T-helper 2 cell treated with Interferon-gamma antibody and Interleukin-4, amounts not matched to agents 5 μg/mL and 100 μg/mL, for 36 hours (primary cell): ENCODE measurements at regions not wholly inside any gene's neighbourhood (a gene's known extent, or its start where the extent isn't known, plus 50 kb on each side); places are given as distances from the start of the nearest gene placed in this dataset.

Experiments used
- DNase-seq: peaks from one replicate; pipeline ENCODE4 v3.0.0; 2021; ENCODE audit warnings: low spot score
- H3K27ac Mint-ChIP-seq: one replicate; pipeline ENCODE4 v1.8.0; 2021; ENCODE audit warnings: mild to moderate bottlenecking, mixed read lengths
- H3K27me3 Mint-ChIP-seq: one replicate; pipeline ENCODE4 v1.8.0; 2021; ENCODE audit warnings: low read depth, mixed read lengths
- H3K36me3 Mint-ChIP-seq: one replicate; pipeline ENCODE4 v1.8.0; 2021; ENCODE audit warnings: low read depth, mixed read lengths
- H3K4me1 Mint-ChIP-seq: one replicate; pipeline ENCODE4 v1.8.0; 2021; ENCODE audit warnings: low read depth, mixed read lengths
- H3K4me3 Mint-ChIP-seq: one replicate; pipeline ENCODE4 v1.8.0; 2022; ENCODE audit warnings: mild to moderate bottlenecking, moderate library complexity, mixed read lengths
- H3K9me3 Mint-ChIP-seq: one replicate; pipeline ENCODE4 v1.8.0; 2021; ENCODE audit warnings: mixed read lengths

GRCh38 chr15:91622711-91623342, 230.7 kb upstream of the SLCO3A1 start:
- peaks cover 5% of the 10 kb centered on the region for H3K27me3 Mint-ChIP-seq
- DNase-seq = no peak

GRCh38 chr15:91624353-91624968, 229.0 kb upstream of the SLCO3A1 start:
- Mint-ChIP-seq H3K4me1 (no peaks in the 10 kb centered on the region), H3K9me3 (no peaks in the 10 kb centered on the region), H3K36me3 (no peaks in the 10 kb centered on the region), H3K27ac (no peak overlapping the region), H3K4me3 (no peak overlapping the region), H3K27me3 (peaks cover 5% of the 10 kb centered on the region)
- no peak for DNase-seq

More at GRCh38 chr15:91622711-91623342, 230.7 kb upstream of the SLCO3A1 start:
- Mint-ChIP-seq H3K4me3 (no peak overlapping the region), H3K36me3 (no peaks in the 10 kb centered on the region), H3K27ac (no peak overlapping the region), H3K4me1 (no peaks in the 10 kb centered on the region), H3K9me3 (no peaks in the 10 kb centered on the region)

- Mint-ChIP-seq H3K27ac (no peak overlapping the region), H3K4me3 (no peak overlapping the region), H3K27me3 (peaks cover 5% of the 10 kb centered on the region), H3K4me1 (no peaks in the 10 kb centered on the region), H3K36me3 (no peaks in the 10 kb centered on the region), H3K9me3 (no peaks in the 10 kb centered on the region)
- no peak for DNase-seq
Measured at GRCh38 chr15:91625506-91625905, 228.0 kb upstream of the SLCO3A1 start.

DNA sequence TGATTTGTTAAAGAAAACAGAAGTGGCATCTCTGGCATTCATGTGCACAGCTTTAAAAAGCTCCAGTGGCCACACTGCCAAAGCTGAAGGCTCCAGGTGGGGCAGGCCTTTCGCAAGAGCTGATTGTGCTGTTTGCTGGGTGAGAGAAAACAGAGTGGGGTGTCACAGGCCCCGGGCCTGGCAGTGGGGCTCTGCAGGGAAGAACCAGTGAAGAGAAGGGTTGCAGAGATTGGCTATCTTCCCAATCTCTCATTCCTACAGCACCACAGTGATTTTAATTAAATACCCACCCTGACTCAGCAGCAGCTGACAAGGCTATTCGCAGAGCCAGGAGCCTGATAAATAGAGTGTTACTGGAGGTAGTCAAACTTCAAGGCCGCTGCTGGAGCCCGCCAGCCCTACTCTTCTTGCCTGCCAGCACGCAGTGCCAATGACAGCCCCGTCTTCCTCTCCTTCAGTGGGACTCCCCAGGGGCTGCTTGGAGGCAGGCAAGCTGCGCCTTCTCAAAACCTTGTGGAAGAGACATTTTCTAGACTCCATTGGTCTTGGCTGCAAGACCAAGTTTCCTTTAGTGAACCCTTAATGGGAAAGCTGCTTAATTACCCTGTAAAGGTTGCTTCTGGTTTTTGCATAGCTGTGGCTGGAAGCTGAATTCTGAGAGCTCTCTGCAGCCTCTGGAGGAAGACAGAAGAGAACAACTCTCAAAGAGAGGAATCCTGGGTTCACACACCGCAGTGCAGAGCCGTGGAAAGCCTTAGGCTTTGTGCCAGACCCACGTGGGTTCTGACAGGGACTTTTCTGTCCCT, 225.8 kb upstream of the SLCO3A1 start:
- Mint-ChIP-seq H3K36me3 (no peaks in the 10 kb centered on the region), H3K9me3 (no peaks in the 10 kb centered on the region), H3K27ac (no peak overlapping the region), H3K4me1 (no peaks in the 10 kb centered on the region), H3K4me3 (no peak overlapping the region), H3K27me3 (no peaks in the 10 kb centered on the region)
- no peak for DNase-seq

GRCh38 chr15:91630090-91630489, 223.4 kb upstream of the SLCO3A1 start:
- Mint-ChIP-seq H3K27me3 (no peaks in the 10 kb centered on the region), H3K4me3 (no peak overlapping the region), H3K27ac (no peak overlapping the region)

DNA sequence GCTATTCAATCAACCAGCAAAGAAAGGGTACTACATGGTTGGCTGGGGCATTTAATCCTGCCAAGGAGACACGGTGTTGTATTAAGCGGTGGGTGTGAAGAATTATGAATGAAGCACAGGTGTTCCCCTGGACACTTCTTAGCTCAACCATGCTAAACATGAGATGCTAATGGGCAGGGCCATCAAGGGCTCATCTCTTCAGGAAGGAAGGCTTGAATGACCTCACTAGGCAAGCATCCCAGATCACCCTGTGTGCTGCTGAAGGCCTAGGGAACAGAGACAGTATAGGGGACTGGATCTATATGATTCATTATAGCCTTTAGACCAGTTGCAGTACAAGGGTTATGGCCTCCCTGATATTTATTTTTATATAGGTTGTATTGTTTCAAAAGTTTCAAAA, 221.3 kb upstream of the SLCO3A1 start:
- Mint-ChIP-seq H3K27ac (no peak overlapping the region), H3K4me1 (no peaks in the 10 kb centered on the region), H3K4me3 (no peak overlapping the region), H3K9me3 (no peaks in the 10 kb centered on the region), H3K36me3 (no peaks in the 10 kb centered on the region), H3K27me3 (no peaks in the 10 kb centered on the region)
- DNase-seq = no peak

More at GRCh38 chr15:91630090-91630489, 223.4 kb upstream of the SLCO3A1 start:
- DNase-seq = no peak
- H3K36me3 Mint-ChIP-seq = no peaks in the 10 kb centered on the region
- no peaks in the 10 kb centered on the region for H3K9me3 Mint-ChIP-seq
- H3K4me1 Mint-ChIP-seq = no peaks in the 10 kb centered on the region

DNA sequence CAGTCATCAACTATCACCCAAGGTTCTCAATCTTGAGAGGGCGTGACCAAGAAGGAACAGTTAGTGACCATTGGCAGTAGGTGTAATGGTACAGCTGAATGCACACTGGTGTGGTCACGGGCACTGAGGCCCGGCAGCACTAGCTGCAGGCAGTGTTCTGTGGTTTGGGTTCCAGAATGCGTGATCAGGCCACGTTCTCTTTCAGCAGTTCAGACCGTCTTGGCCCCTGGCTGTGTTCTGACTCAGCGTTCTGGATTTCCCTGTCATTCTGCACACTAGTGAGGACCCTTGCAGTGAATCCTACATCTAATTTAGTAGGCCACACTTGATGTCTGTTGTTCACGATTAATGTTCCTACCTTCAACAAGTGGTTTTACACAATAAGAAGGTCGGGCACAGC, 220.5 kb upstream of the SLCO3A1 start:
- Mint-ChIP-seq H3K4me3 (no peak overlapping the region), H3K9me3 (peaks cover 3% of the 10 kb centered on the region), H3K27me3 (no peaks in the 10 kb centered on the region), H3K27ac (no peak overlapping the region), H3K4me1 (no peaks in the 10 kb centered on the region), H3K36me3 (no peaks in the 10 kb centered on the region)
- DNase-seq = no peak

DNA sequence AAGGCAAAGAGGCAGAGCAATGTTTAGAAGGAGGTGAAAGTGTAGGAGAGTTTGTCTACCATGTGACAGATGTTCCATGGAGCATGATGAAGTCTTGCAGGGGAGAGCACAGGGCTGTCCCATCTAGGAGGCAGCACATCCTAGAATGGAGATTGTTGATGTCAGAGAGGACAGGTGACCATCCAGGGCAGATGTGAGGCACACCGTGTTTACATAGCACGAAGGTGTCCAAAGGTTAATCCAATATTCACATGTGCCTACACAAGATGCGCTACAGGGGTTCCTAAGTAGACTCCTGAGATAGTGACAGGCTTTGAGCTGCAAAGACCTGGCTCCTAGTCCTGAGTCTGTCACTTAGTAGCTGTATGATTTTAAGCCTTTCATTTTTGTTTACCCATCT, 219.3 kb upstream of the SLCO3A1 start:
- Mint-ChIP-seq H3K4me3 (no peak overlapping the region), H3K27ac (no peak overlapping the region), H3K9me3 (peaks cover 8% of the 10 kb centered on the region), H3K36me3 (no peaks in the 10 kb centered on the region), H3K4me1 (no peaks in the 10 kb centered on the region), H3K27me3 (no peaks in the 10 kb centered on the region)
- no peak for DNase-seq

GRCh38 chr15:91635080-91635479, 218.4 kb upstream of the SLCO3A1 start:
- no peak overlapping the region for H3K27ac Mint-ChIP-seq
- no peak overlapping the region for H3K4me3 Mint-ChIP-seq
- no peaks in the 10 kb centered on the region for H3K4me1 Mint-ChIP-seq
- H3K36me3 Mint-ChIP-seq = no peaks in the 10 kb centered on the region
- no peak for DNase-seq
- H3K27me3 Mint-ChIP-seq = no peaks in the 10 kb centered on the region
- H3K9me3 Mint-ChIP-seq = peaks cover 8% of the 10 kb centered on the region

DNA sequence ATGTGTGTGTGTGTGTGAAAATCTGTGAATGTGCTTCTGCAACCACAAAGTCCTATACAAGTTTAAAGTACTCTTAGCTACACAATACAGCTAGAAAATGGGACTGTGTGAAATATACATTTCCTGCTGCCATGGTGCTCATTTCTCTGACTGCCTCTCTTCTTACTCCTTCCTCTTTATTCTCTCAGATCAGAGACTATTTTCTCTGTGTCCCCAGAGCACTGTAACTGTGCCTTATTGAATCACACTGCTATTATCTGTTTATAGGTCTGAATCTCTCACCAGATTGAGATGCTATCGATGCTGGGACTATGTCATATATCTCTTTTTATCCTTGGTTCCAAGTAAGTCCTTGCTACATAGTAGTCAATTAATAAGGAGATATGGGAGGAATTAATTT, 217.9 kb upstream of the SLCO3A1 start:
- Mint-ChIP-seq H3K4me3 (no peak overlapping the region), H3K4me1 (no peaks in the 10 kb centered on the region), H3K36me3 (no peaks in the 10 kb centered on the region), H3K27me3 (peaks cover 2% of the 10 kb centered on the region), H3K27ac (no peak overlapping the region), H3K9me3 (peaks cover 8% of the 10 kb centered on the region)
- DNase-seq = no peak

GRCh38 chr15:91649016-91649415, 204.5 kb upstream of the SLCO3A1 start:
- Mint-ChIP-seq H3K36me3 (no peaks in the 10 kb centered on the region), H3K9me3 (no peaks in the 10 kb centered on the region), H3K27ac (no peak overlapping the region), H3K4me3 (no peak overlapping the region), H3K4me1 (no peaks in the 10 kb centered on the region), H3K27me3 (peaks cover 14% of the 10 kb centered on the region)
- no peak for DNase-seq

GRCh38 chr15:91649831-91650321, 203.6 kb upstream of the SLCO3A1 start:
- Mint-ChIP-seq H3K27me3 (peaks cover 14% of the 10 kb centered on the region), H3K9me3 (no peaks in the 10 kb centered on the region), H3K4me3 (no peak overlapping the region), H3K4me1 (no peaks in the 10 kb centered on the region), H3K27ac (no peak overlapping the region), H3K36me3 (no peaks in the 10 kb centered on the region)
- DNase-seq = no peak

DNA sequence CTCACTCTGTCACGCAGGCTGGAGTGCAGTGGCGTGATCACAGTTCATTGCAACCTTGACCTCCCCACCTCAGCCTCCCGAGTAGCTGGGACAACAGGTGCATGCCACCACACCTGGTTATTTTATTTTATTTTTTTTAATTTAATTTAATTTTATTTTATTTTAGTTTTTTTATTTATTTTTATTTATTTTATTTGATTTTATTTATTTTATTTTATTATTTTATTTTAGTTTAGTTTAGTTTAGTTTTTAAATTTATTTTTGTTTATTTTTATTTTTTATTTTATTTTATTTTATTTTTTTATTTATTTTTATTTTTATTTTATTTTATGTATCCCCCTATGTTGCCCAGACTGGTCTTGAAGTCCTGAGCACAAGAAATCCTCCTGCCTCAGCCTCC, 202.3 kb upstream of the SLCO3A1 start:
- peaks cover 3% of the 10 kb centered on the region for H3K9me3 Mint-ChIP-seq
- no peaks in the 10 kb centered on the region for H3K36me3 Mint-ChIP-seq

GRCh38 chr15:91652610-91653207, 200.8 kb upstream of the SLCO3A1 start:
- no peak overlapping the region for H3K4me3 Mint-ChIP-seq
- DNase-seq = no peak
- no peaks in the 10 kb centered on the region for H3K36me3 Mint-ChIP-seq
- no peak overlapping the region for H3K27ac Mint-ChIP-seq
- no peaks in the 10 kb centered on the region for H3K4me1 Mint-ChIP-seq
- H3K9me3 Mint-ChIP-seq = peaks cover 3% of the 10 kb centered on the region
- H3K27me3 Mint-ChIP-seq = peaks cover 32% of the 10 kb centered on the region

More for the DNA sequence above, 202.3 kb upstream of the SLCO3A1 start:
- H3K27ac Mint-ChIP-seq = no peak overlapping the region
- DNase-seq = no peak
- H3K27me3 Mint-ChIP-seq = peaks cover 20% of the 10 kb centered on the region
- no peaks in the 10 kb centered on the region for H3K4me1 Mint-ChIP-seq
- H3K4me3 Mint-ChIP-seq = no peak overlapping the region
